GM12891 (cell line): ENCODE measurements at regions not wholly inside any gene's neighbourhood (a gene's known extent, or its start where the extent isn't known, plus 50 kb on each side); places are given as distances from the start of the nearest gene placed in this dataset.

Experiments used
- PAX5 ChIP-seq: IDR thresholded peaks from 2 replicates; pipeline ENCODE4 v1.6.1; 2011; ENCODE audit warnings: low read length, moderate library complexity, mild to moderate bottlenecking; ENCODE audit not compliant: insufficient read depth, severe bottlenecking
- POLR2A ChIP-seq: IDR thresholded peaks from 2 replicates; pipeline ENCODE4 v1.6.1; 2011; ENCODE audit warnings: low read depth, low read length, control low read depth
- POLR2AphosphoS5 ChIP-seq: IDR thresholded peaks from 2 replicates; pipeline ENCODE4 v1.6.1; 2011; ENCODE audit warnings: low read depth, low read length, control low read depth
- TAF1 ChIP-seq: IDR thresholded peaks from 2 replicates; pipeline ENCODE4 v1.6.1; 2011; ENCODE audit warnings: low read depth, low read length, control low read depth

- TF ChIP-seq POLR2A = no peak
- no peak for TF ChIP-seq POLR2AphosphoS5
- TF ChIP-seq TAF1 = no peak
- no peak for TF ChIP-seq PAX5
Measured at GRCh38 chrY:19357249-19357648, 387.3 kb downstream of the KDM5D start.
